Left forelimb (tissue), 1 donor: ENCODE measurements at regions not wholly inside any gene's neighbourhood (a gene's known extent, or its start where the extent isn't known, plus 50 kb on each side); places are given as distances from the start of the nearest gene placed in this dataset.

ENCODE experiments used
- DNase-seq: peaks from one replicate; pipeline ENCODE4 v3.0.0-alpha.2; 2018; ENCODE audit warnings: low spot score

- DNase-seq, result no peak
Observed at GRCh38 chr12:115078990-115079389, 395.0 kb upstream of the TBX3 start.

- no peak for DNase-seq
Observed at GRCh38 chr12:115078334-115078733, 394.4 kb upstream of the TBX3 start.

GRCh38 chr12:115075552-115076170 lies 391.7 kb upstream of the TBX3 start:
- no peak for DNase-seq

- no peak for DNase-seq
Observed at GRCh38 chr12:115074617-115075016, 390.6 kb upstream of the TBX3 start.

GRCh38 chr12:115072712-115073111 lies 388.7 kb upstream of the TBX3 start:
- DNase-seq, result no peak

- no peak for DNase-seq
Observed at GRCh38 chr12:115070313-115070712, 386.3 kb upstream of the TBX3 start.

GRCh38 chr12:115064296-115064695 lies 380.3 kb upstream of the TBX3 start:
- DNase-seq, result no peak

- no peak for DNase-seq
Observed at GRCh38 chr12:115062741-115063140, 378.8 kb upstream of the TBX3 start.

GRCh38 chr12:115060477-115061168 lies 376.6 kb upstream of the TBX3 start:
- DNase-seq, result no peak

- no peak for DNase-seq
Observed at GRCh38 chr12:115057445-115057844, 373.5 kb upstream of the TBX3 start.

- DNase-seq, result no peak
Observed at GRCh38 chr12:115051378-115051777, 367.4 kb upstream of the TBX3 start.

- no peak for DNase-seq
Observed at GRCh38 chr12:115049614-115050013, 365.6 kb upstream of the TBX3 start.

GRCh38 chr12:115046805-115047204 lies 362.8 kb upstream of the TBX3 start:
- DNase-seq, result no peak

- no peak for DNase-seq
Observed at GRCh38 chr12:115044073-115044472, 360.1 kb upstream of the TBX3 start.

GRCh38 chr12:115043079-115043478 lies 359.1 kb upstream of the TBX3 start:
- no peak for DNase-seq

GRCh38 chr12:115042341-115042740 lies 358.4 kb upstream of the TBX3 start:
- DNase-seq, result no peak

- no peak for DNase-seq
Observed at GRCh38 chr12:115037830-115038229, 353.9 kb upstream of the TBX3 start.

- DNase-seq, result no peak
Observed at GRCh38 chr12:115035535-115036107, 351.6 kb upstream of the TBX3 start.

- no peak for DNase-seq
Observed at GRCh38 chr12:115032521-115032920, 348.5 kb upstream of the TBX3 start.

- DNase-seq, result no peak
Observed at GRCh38 chr12:115030017-115030416, 346.0 kb upstream of the TBX3 start.

GRCh38 chr12:115024531-115024930 lies 340.6 kb upstream of the TBX3 start:
- DNase-seq, result no peak

- DNase-seq, result peak; percentile 71
Observed at GRCh38 chr12:115023279-115024265, 339.6 kb upstream of the TBX3 start.
